H1 (cell line): ENCODE measurements at regions not wholly inside any gene's neighbourhood (a gene's known extent, or its start where the extent isn't known, plus 50 kb on each side); places are given as distances from the start of the nearest gene placed in this dataset.

ENCODE experiments used
- GTF2F1 ChIP-seq: IDR thresholded peaks from 2 replicates; pipeline ENCODE4 v1.6.1; 2012; ENCODE audit warnings: low read depth, low read length, improper control_type of control experiment, borderline replicate concordance
- PHF8 ChIP-seq: fragments of 200-600 bp; sonication (generic); conservative IDR thresholded peaks from 2 replicates; pipeline ENCODE4 v1.7.1; 2012; ENCODE audit warnings: low read depth, mild to moderate bottlenecking, inconsistent platforms, low read length, moderate library complexity
- POLR2AphosphoS5 ChIP-seq: IDR thresholded peaks from 2 replicates; pipeline ENCODE4 v1.6.1; 2011; ENCODE audit warnings: low read depth, low read length
- RAD21 ChIP-seq, 2 experiments: IDR thresholded peaks in 1 of 2; conservative IDR thresholded peaks in 1 of 2; 2 replicates each; pipeline ENCODE4 v1.6.1; 2011; ENCODE audit warnings: low read depth in 2 of 2, low read length in 2 of 2, improper control_type of control experiment in 1 of 2, inconsistent platforms in 1 of 2, mild to moderate bottlenecking in 1 of 2, moderate library complexity in 1 of 2
- RNF2 ChIP-seq: fragments of 200-900, 300-1000 bp; sonication (generic); IDR thresholded peaks from 2 replicates; pipeline ENCODE4 v1.7.1; 2016; ENCODE audit warnings: borderline replicate concordance, low read depth, mild to moderate bottlenecking, antibody characterized with exemption, low read length; ENCODE audit not compliant: poor library complexity, severe bottlenecking; ENCODE audit errors: missing control alignments
- SAP30 ChIP-seq: fragments of 300-600 bp; sonication (generic); IDR thresholded peaks from 2 replicates; pipeline ENCODE4 v1.7.1; 2012; ENCODE audit warnings: low read length, moderate library complexity, mild to moderate bottlenecking, inconsistent platforms; ENCODE audit not compliant: insufficient read depth, insufficient replicate concordance
- TAF7 ChIP-seq: optimal IDR thresholded peaks from 2 replicates; pipeline ENCODE3; 2011; ENCODE audit warnings: low read depth, mild to moderate bottlenecking, inconsistent platforms, low read length, moderate library complexity, borderline replicate concordance
- TBP ChIP-seq: IDR thresholded peaks from 2 replicates; pipeline ENCODE4 v1.6.1; 2011; ENCODE audit warnings: low read depth, low read length, improper control_type of control experiment
- TF ChIP-seq, protein P1 (sequence below): fragments of 300-600 bp; sonication (generic); IDR thresholded peaks from 2 replicates; pipeline ENCODE4 v1.7.1; 2012; ENCODE audit warnings: low read length, moderate library complexity, mild to moderate bottlenecking, inconsistent platforms; ENCODE audit not compliant: insufficient replicate concordance
- TF ChIP-seq, protein P2 (sequence below): IDR thresholded peaks from 2 replicates; pipeline ENCODE4 v1.6.1; 2011; ENCODE audit warnings: low read depth, mild to moderate bottlenecking, low read length; ENCODE audit not compliant: insufficient read depth

- TF ChIP-seq, protein P1, sequence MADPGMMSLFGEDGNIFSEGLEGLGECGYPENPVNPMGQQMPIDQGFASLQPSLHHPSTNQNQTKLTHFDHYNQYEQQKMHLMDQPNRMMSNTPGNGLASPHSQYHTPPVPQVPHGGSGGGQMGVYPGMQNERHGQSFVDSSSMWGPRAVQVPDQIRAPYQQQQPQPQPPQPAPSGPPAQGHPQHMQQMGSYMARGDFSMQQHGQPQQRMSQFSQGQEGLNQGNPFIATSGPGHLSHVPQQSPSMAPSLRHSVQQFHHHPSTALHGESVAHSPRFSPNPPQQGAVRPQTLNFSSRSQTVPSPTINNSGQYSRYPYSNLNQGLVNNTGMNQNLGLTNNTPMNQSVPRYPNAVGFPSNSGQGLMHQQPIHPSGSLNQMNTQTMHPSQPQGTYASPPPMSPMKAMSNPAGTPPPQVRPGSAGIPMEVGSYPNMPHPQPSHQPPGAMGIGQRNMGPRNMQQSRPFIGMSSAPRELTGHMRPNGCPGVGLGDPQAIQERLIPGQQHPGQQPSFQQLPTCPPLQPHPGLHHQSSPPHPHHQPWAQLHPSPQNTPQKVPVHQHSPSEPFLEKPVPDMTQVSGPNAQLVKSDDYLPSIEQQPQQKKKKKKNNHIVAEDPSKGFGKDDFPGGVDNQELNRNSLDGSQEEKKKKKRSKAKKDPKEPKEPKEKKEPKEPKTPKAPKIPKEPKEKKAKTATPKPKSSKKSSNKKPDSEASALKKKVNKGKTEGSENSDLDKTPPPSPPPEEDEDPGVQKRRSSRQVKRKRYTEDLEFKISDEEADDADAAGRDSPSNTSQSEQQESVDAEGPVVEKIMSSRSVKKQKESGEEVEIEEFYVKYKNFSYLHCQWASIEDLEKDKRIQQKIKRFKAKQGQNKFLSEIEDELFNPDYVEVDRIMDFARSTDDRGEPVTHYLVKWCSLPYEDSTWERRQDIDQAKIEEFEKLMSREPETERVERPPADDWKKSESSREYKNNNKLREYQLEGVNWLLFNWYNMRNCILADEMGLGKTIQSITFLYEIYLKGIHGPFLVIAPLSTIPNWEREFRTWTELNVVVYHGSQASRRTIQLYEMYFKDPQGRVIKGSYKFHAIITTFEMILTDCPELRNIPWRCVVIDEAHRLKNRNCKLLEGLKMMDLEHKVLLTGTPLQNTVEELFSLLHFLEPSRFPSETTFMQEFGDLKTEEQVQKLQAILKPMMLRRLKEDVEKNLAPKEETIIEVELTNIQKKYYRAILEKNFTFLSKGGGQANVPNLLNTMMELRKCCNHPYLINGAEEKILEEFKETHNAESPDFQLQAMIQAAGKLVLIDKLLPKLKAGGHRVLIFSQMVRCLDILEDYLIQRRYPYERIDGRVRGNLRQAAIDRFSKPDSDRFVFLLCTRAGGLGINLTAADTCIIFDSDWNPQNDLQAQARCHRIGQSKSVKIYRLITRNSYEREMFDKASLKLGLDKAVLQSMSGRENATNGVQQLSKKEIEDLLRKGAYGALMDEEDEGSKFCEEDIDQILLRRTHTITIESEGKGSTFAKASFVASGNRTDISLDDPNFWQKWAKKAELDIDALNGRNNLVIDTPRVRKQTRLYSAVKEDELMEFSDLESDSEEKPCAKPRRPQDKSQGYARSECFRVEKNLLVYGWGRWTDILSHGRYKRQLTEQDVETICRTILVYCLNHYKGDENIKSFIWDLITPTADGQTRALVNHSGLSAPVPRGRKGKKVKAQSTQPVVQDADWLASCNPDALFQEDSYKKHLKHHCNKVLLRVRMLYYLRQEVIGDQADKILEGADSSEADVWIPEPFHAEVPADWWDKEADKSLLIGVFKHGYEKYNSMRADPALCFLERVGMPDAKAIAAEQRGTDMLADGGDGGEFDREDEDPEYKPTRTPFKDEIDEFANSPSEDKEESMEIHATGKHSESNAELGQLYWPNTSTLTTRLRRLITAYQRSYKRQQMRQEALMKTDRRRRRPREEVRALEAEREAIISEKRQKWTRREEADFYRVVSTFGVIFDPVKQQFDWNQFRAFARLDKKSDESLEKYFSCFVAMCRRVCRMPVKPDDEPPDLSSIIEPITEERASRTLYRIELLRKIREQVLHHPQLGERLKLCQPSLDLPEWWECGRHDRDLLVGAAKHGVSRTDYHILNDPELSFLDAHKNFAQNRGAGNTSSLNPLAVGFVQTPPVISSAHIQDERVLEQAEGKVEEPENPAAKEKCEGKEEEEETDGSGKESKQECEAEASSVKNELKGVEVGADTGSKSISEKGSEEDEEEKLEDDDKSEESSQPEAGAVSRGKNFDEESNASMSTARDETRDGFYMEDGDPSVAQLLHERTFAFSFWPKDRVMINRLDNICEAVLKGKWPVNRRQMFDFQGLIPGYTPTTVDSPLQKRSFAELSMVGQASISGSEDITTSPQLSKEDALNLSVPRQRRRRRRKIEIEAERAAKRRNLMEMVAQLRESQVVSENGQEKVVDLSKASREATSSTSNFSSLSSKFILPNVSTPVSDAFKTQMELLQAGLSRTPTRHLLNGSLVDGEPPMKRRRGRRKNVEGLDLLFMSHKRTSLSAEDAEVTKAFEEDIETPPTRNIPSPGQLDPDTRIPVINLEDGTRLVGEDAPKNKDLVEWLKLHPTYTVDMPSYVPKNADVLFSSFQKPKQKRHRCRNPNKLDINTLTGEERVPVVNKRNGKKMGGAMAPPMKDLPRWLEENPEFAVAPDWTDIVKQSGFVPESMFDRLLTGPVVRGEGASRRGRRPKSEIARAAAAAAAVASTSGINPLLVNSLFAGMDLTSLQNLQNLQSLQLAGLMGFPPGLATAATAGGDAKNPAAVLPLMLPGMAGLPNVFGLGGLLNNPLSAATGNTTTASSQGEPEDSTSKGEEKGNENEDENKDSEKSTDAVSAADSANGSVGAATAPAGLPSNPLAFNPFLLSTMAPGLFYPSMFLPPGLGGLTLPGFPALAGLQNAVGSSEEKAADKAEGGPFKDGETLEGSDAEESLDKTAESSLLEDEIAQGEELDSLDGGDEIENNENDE, result no peak
- TF ChIP-seq SAP30 (no peak), POLR2AphosphoS5 (no peak), PHF8 (no peak), RNF2 (no peak), TBP (no peak), GTF2F1 (no peak), RAD21 (IDR thresholded peaks at IDR 0.05 in 1 of 2, conservative IDR thresholded peaks at IDR 0.05 in 1 of 2; ENCODE audit: low read depth in 2 of 2, low read length in 2 of 2) (no peak), TAF7 (no peak)
- TF ChIP-seq, protein P2, sequence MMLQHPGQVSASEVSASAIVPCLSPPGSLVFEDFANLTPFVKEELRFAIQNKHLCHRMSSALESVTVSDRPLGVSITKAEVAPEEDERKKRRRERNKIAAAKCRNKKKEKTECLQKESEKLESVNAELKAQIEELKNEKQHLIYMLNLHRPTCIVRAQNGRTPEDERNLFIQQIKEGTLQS, result no peak
Measured at GRCh38 chr7:84507529-84507928, 312.9 kb upstream of the SEMA3A start (continued).
